ENCODE measurements at regions not wholly inside any gene's neighbourhood (a gene's known extent, or its start where the extent isn't known, plus 50 kb on each side); places are given as distances from the start of the nearest gene placed in this dataset.

GRCh38 chr11:11788063-11788710, 53.6 kb upstream of the USP47 start:
- TF ChIP-seq CTCF (IDR thresholded peaks at IDR 0.05; ENCODE audit: insufficient read depth, low read length, poor library complexity, severe bottlenecking) = no peak
- no peak for TF ChIP-seq EZH2phosphoT487 (conservative IDR thresholded peaks at IDR 0.05; ENCODE audit: low read length)
